GM12878 (cell line): ENCODE measurements at regions not wholly inside any gene's neighbourhood (a gene's known extent, or its start where the extent isn't known, plus 50 kb on each side); places are given as distances from the start of the nearest gene placed in this dataset.

Source experiments
- ATAC-seq: fragments of 200-7000 bp; cut with Tn5 transposase; 3 replicates; pipeline ENCODE4 v1.9.1; 2020; ENCODE audit warnings: mild to moderate bottlenecking, moderate library complexity
- BruUV-seq: library from RNA; stranded (reverse); fragments of 400-500 nt; replicated peaks from 2 replicates; lab custom pipeline; 2021; lab: Mats Ljungman, UMichigan
- CTCF ChIA-PET: fragments of 300-600 bp; sonication (Branson Sonifier 250); formaldehyde crosslinking; extraction: SDS; loops from one replicate; lab custom pipeline; 2021; ENCODE audit warnings: inconsistent platforms; lab: Yijun Ruan, JAX
- POLR2A ChIA-PET: fragments of 350-600 bp; formaldehyde crosslinking; extraction: SDS; loops from one replicate; lab custom pipeline; 2021; ENCODE audit warnings: inconsistent platforms; lab: Charles Lee
- RAD21 ChIA-PET: fragments of 300-600 bp; sonication (Branson Sonifier 250); formaldehyde crosslinking; loops from one replicate; lab custom pipeline; 2023; ENCODE audit warnings: antibody characterized with exemption; ENCODE audit not compliant: unreplicated experiment; lab: Charles Lee
- SMC1A ChIA-PET: fragments of 300-600 bp; sonication (Branson Sonifier 250); formaldehyde crosslinking; loops from one replicate; lab custom pipeline; 2023; ENCODE audit not compliant: unreplicated experiment, uncharacterized antibody; lab: Charles Lee
- DNase-seq: peaks from one replicate; pipeline ENCODE4 v3.0.0-alpha.2; 2011; ENCODE audit warnings: low read depth, low spot score
- FAIRE-seq: peaks from 3 replicates; lab custom pipeline; 2011; peaks lifted over from hg19 to GRCh38; lab: Jason Lieb, UNC
- H2AFZ ChIP-seq: 2 replicates; pipeline ENCODE4 v1.6.0; 2011; ENCODE audit warnings: low read depth, low read length, control low read depth; ENCODE audit not compliant: control insufficient read depth
- H3K27ac ChIP-seq: 2 replicates; pipeline ENCODE4 v1.5.1; 2011; ENCODE audit warnings: control low read depth; ENCODE audit not compliant: control insufficient read depth, insufficient read depth
- H3K27me3 ChIP-seq, 2 experiments: replicated peaks in 1 of 2; 2 replicates each; pipeline versions ENCODE4 v1.6.0 to v1.6.1; 2011; ENCODE audit warnings: low read length in 1 of 2; ENCODE audit not compliant: control insufficient read depth in 2 of 2, insufficient read depth in 2 of 2
- H3K36me3 ChIP-seq, 2 experiments: 2 replicates each; pipeline ENCODE4 v1.5.1; 2011; ENCODE audit warnings: low read length in 1 of 2; ENCODE audit not compliant: control insufficient read depth in 2 of 2, insufficient read depth in 2 of 2
- H3K4me1 ChIP-seq: 2 replicates; pipeline ENCODE4 v1.6.1; 2011; ENCODE audit warnings: mild to moderate bottlenecking, low read length, moderate library complexity, mixed read lengths; ENCODE audit not compliant: control insufficient read depth, insufficient read depth
- H3K4me2 ChIP-seq: 2 replicates; pipeline ENCODE4 v1.6.0; 2011; ENCODE audit warnings: control low read depth; ENCODE audit not compliant: control insufficient read depth, insufficient read depth
- H3K4me3 ChIP-seq: fragments of 200-600 bp; sonication (generic); 2 replicates; pipeline ENCODE4 v1.5.1; 2016
- H3K79me2 ChIP-seq: 2 replicates; pipeline ENCODE4 v1.6.0; 2011; ENCODE audit warnings: low read length; ENCODE audit not compliant: control insufficient read depth, insufficient read depth
- H3K9ac ChIP-seq: 2 replicates; pipeline ENCODE4 v1.8.0; 2011; ENCODE audit warnings: low read length, control low read depth, mixed read lengths; ENCODE audit not compliant: control insufficient read depth, insufficient read depth
- H3K9me3 ChIP-seq: replicated peaks from 3 replicates; pipeline ENCODE4 v1.5.1; 2011; ENCODE audit warnings: mild to moderate bottlenecking, low read length; ENCODE audit not compliant: control insufficient read depth, insufficient read depth
- H4K20me1 ChIP-seq: 2 replicates; pipeline ENCODE4 v1.6.0; 2011; ENCODE audit not compliant: control insufficient read depth, insufficient read depth
- CBX3 ChIP-seq: fragments of 200-600 bp; sonication (generic); IDR thresholded peaks from 2 replicates; pipeline ENCODE4 v1.6.1; 2016; ENCODE audit warnings: low read depth, borderline replicate concordance
- ELK1 ChIP-seq: IDR thresholded peaks from 2 replicates; pipeline ENCODE4 v1.6.1; 2012; ENCODE audit warnings: low read depth, low read length, improper control_type of control experiment
- EP300 ChIP-seq, 2 experiments: fragments of 150-350 bp in 1 of 2; IDR thresholded peaks; 2 replicates each; pipeline ENCODE4 v1.6.1; 2011 to 2012; ENCODE audit warnings: low read depth in 2 of 2, low read length in 2 of 2, borderline replicate concordance in 1 of 2, improper control_type of control experiment in 1 of 2, inconsistent platforms in 1 of 2; ENCODE audit not compliant: control insufficient read depth in 1 of 2
- FOS ChIP-seq: IDR thresholded peaks from 3 replicates; pipeline ENCODE4 v1.6.1; 2011; ENCODE audit warnings: borderline replicate concordance; ENCODE audit not compliant: insufficient read length; ENCODE audit errors: extremely low read depth
- GABPA ChIP-seq: IDR thresholded peaks from 2 replicates; pipeline ENCODE4 v1.6.1; 2014; ENCODE audit warnings: antibody characterized with exemption, low read depth, mild to moderate bottlenecking, inconsistent platforms
- LARP7 ChIP-seq: fragments of 450-650 bp; IDR thresholded peaks from 2 replicates; pipeline ENCODE4 v1.6.1; 2017; ENCODE audit warnings: mild to moderate bottlenecking
- MEF2A ChIP-seq: IDR thresholded peaks from 2 replicates; pipeline ENCODE4 v1.6.1; 2011; ENCODE audit warnings: low read depth, mild to moderate bottlenecking, low read length, moderate library complexity; ENCODE audit not compliant: insufficient read depth
- NKRF ChIP-seq: fragments of 450-650 bp; conservative IDR thresholded peaks from 2 replicates; pipeline ENCODE4 v1.6.1; 2017; ENCODE audit warnings: mild to moderate bottlenecking, moderate library complexity
- POLR2AphosphoS2 ChIP-seq: IDR thresholded peaks from 2 replicates; pipeline ENCODE4 v1.6.1; 2011; ENCODE audit warnings: low read depth, mild to moderate bottlenecking, low read length, improper control_type of control experiment, moderate library complexity
- SIX5 ChIP-seq: IDR thresholded peaks from 2 replicates; pipeline ENCODE4 v1.6.1; 2011; ENCODE audit warnings: mild to moderate bottlenecking, low read depth, low read length, moderate library complexity; ENCODE audit not compliant: severe bottlenecking
- WRNIP1 ChIP-seq: IDR thresholded peaks from 2 replicates; pipeline ENCODE4 v1.6.1; 2011; ENCODE audit warnings: low read depth, low read length, improper control_type of control experiment, borderline replicate concordance
- ZNF622 ChIP-seq: fragments of 450-650 bp; IDR thresholded peaks from 2 replicates; pipeline ENCODE4 v1.6.1; 2017; ENCODE audit warnings: mild to moderate bottlenecking, inconsistent platforms
- WGBS: methylation state at CpG from one replicate; pipeline ENCODE4 v1.1.6; 2016; ENCODE audit warnings: low lambda C conversion rate; ENCODE audit not compliant: insufficient replicate concordance, insufficient coverage; ENCODE audit errors: missing lambda C conversion rate; 5-methylcytosine and 5-hydroxymethylcytosine counted together
- in situ Hi-C: fragments of 300-500 bp; cut with MboI; formaldehyde crosslinking; loops from 9 replicates; pipeline ENCODE4 v1.14.3; 2018; ENCODE audit warnings: mixed read lengths
- intact Hi-C: fragments of 100-400 bp; cut with micrococcal nuclease; formaldehyde crosslinking; loops from one replicate; pipeline ENCODE4 v1.14.2; 2022; ENCODE audit not compliant: unreplicated experiment

- Histone ChIP-seq H4K20me1 (no peaks in the 10 kb centered on the region), H3K9me3 (no peaks in the 10 kb centered on the region; the same call in 2 of the 3 replicates), H3K36me3 (no peaks in the 10 kb centered on the region)
- ChIA-PET RAD21 (no interaction called here), SMC1A (no interaction called here), CTCF (no interaction called here)
- ATAC-seq = no peak
- intact Hi-C loops = no loop called here
- in situ Hi-C loops = no loop called here
- no peak for TF ChIP-seq GABPA
- no peak for TF ChIP-seq ZNF622
- TF ChIP-seq EP300 (IDR thresholded peaks at IDR 0.05; ENCODE audit: borderline replicate concordance in 1 of 2, control insufficient read depth in 1 of 2, low read depth in 2 of 2, low read length in 2 of 2) = no peak
- TF ChIP-seq SIX5 = no peak
- TF ChIP-seq ELK1 = no peak
- TF ChIP-seq FOS = no peak
- no peak for TF ChIP-seq MEF2A
- TF ChIP-seq NKRF = no peak
- no peak for TF ChIP-seq POLR2AphosphoS2
- TF ChIP-seq WRNIP1 = no peak
- TF ChIP-seq CBX3 = no peak
- no peak for TF ChIP-seq LARP7
- TF ChIP-seq, all 136 proteins: peak for 0
- DNase-seq (no peak), FAIRE-seq (no peak)
- 0% methylated on average over 2 of the region's 2 CpGs for WGBS
- no peak overlapping the region for H3K4me2 ChIP-seq
- H3K27me3 ChIP-seq = no peaks in the 10 kb centered on the region
- H3K27ac ChIP-seq = no peak overlapping the region
- H3K4me3 ChIP-seq = no peak overlapping the region
- no TSS peak for BruUV-seq
- POLR2A ChIA-PET = no interaction called here
- H2AFZ ChIP-seq = no peak overlapping the region
- H3K4me1 ChIP-seq = no peaks in the 10 kb centered on the region
- no peak overlapping the region for H3K9ac ChIP-seq
- no peaks in the 10 kb centered on the region for H3K79me2 ChIP-seq
Observed at GRCh38 chr2:160635488-160635887, 141.9 kb upstream of the RBMS1 start.
